ENCODE measurements at regions not wholly inside any gene's neighbourhood (a gene's known extent, or its start where the extent isn't known, plus 50 kb on each side); places are given as distances from the start of the nearest gene placed in this dataset.

GRCh38 chr12:13596714-13597113, 384.7 kb downstream of the GRIN2B start:
- Histone ChIP-seq H3K4me3 (no peak overlapping the region), H3K9me3 (no peaks in the 10 kb centered on the region), H3K4me1 (no peaks in the 10 kb centered on the region), H3K27me3 (no peaks in the 10 kb centered on the region), H3K36me3 (no peaks in the 10 kb centered on the region), H3K27ac (no peak overlapping the region)
- ATAC-seq (no peak), DNase-seq (no peak)
- TF ChIP-seq CTCF (IDR thresholded peaks at IDR 0.05), result no peak
- intact Hi-C loops (cut with DNase I), result no loop called here

GRCh38 chr12:13595536-13596443, 385.6 kb downstream of the GRIN2B start:
- DNase-seq, result peak in 1 of 4 donors; percentile 16
- no peaks in the 10 kb centered on the region for H3K9me3 ChIP-seq
- H3K4me1 ChIP-seq, result no peaks in the 10 kb centered on the region
- no peak overlapping the region for H3K27ac ChIP-seq
- TF ChIP-seq CTCF (IDR thresholded peaks at IDR 0.05), result no peak
- no peaks in the 10 kb centered on the region for H3K36me3 ChIP-seq
- no peak for ATAC-seq
- no peak overlapping the region for H3K4me3 ChIP-seq
- intact Hi-C loops (cut with DNase I), result no loop called here
- H3K27me3 ChIP-seq, result no peaks in the 10 kb centered on the region

- intact Hi-C loops (cut with DNase I), result no loop called here
- no peak for DNase-seq
- no peak for TF ChIP-seq CTCF (IDR thresholded peaks at IDR 0.05)
- Histone ChIP-seq H3K36me3 (no peaks in the 10 kb centered on the region), H3K4me1 (no peaks in the 10 kb centered on the region), H3K27ac (no peak overlapping the region), H3K4me3 (no peak overlapping the region), H3K9me3 (no peaks in the 10 kb centered on the region), H3K27me3 (no peaks in the 10 kb centered on the region)
- no peak for ATAC-seq
Measured at GRCh38 chr12:13594731-13595514, 386.5 kb downstream of the GRIN2B start.

- no peak for DNase-seq
- Histone ChIP-seq H3K27me3 (no peaks in the 10 kb centered on the region), H3K9me3 (no peaks in the 10 kb centered on the region), H3K27ac (no peak overlapping the region), H3K4me1 (no peaks in the 10 kb centered on the region), H3K4me3 (no peak overlapping the region), H3K36me3 (no peaks in the 10 kb centered on the region)
- TF ChIP-seq CTCF (IDR thresholded peaks at IDR 0.05), result no peak
- ATAC-seq, result no peak
- intact Hi-C loops (cut with DNase I), result no loop called here
Measured at GRCh38 chr12:13592063-13592942, 389.1 kb downstream of the GRIN2B start.
